SIG-M5 (cell line): ENCODE measurements at regions not wholly inside any gene's neighbourhood (a gene's known extent, or its start where the extent isn't known, plus 50 kb on each side); places are given as distances from the start of the nearest gene placed in this dataset.
"Not testable (repeated sequence)": the region's sequence is repeated elsewhere in the genome, so short reads cannot be mapped to it uniquely, and the experiment has no call there.

ENCODE experiments used
- DNase-seq: peaks from one replicate; lab custom pipeline; 2025; lab: John Stamatoyannopoulos, UW

- DNase-seq: no peak
Observed at GRCh38 chr15:92705764-92706163, 50.2 kb upstream of the FAM174B start.

- DNase-seq: no peak
Observed at GRCh38 chr15:92706201-92706600, 50.6 kb upstream of the FAM174B start.

GRCh38 chr15:92707880-92708551, 52.4 kb upstream of the FAM174B start:
- DNase-seq: no peak

GRCh38 chr15:92708635-92709034, 53.1 kb upstream of the FAM174B start:
- no peak for DNase-seq

GRCh38 chr15:92709110-92709790, 53.7 kb upstream of the FAM174B start:
- DNase-seq: no peak

GRCh38 chr15:92711457-92711831, 55.9 kb upstream of the FAM174B start:
- DNase-seq: no peak

GRCh38 chr15:92714077-92714476, 58.5 kb upstream of the FAM174B start:
- no peak for DNase-seq

GRCh38 chr15:92714477-92715401, 59.2 kb upstream of the FAM174B start:
- DNase-seq: no peak

GRCh38 chr15:92715758-92716157, 60.2 kb upstream of the FAM174B start:
- no peak for DNase-seq

GRCh38 chr15:92719021-92719420, 63.4 kb upstream of the FAM174B start:
- no peak for DNase-seq

GRCh38 chr15:92724144-92724543, 68.6 kb upstream of the FAM174B start:
- no peak for DNase-seq

- no peak for DNase-seq
Observed at GRCh38 chr15:92725171-92725570, 69.6 kb upstream of the FAM174B start.

GRCh38 chr15:92728266-92728665, 72.7 kb upstream of the FAM174B start:
- DNase-seq: no peak

- DNase-seq: no peak
Observed at GRCh38 chr15:92733090-92733933, 77.7 kb upstream of the FAM174B start.

- no peak for DNase-seq
Observed at GRCh38 chr15:92733934-92734521, 78.5 kb upstream of the FAM174B start.

- DNase-seq: not testable (repeated sequence)
Observed at GRCh38 chr15:92739246-92739645, 83.7 kb upstream of the FAM174B start.

- no peak for DNase-seq
Observed at GRCh38 chr15:92745845-92746271, 90.3 kb upstream of the FAM174B start.

- no peak for DNase-seq
Observed at GRCh38 chr15:92747047-92747446, 91.5 kb upstream of the FAM174B start.

- no peak for DNase-seq
Observed at GRCh38 chr15:92749216-92749615, 93.6 kb upstream of the FAM174B start.

- DNase-seq: no peak
Observed at GRCh38 chr15:92749946-92750345, 94.4 kb upstream of the FAM174B start.

GRCh38 chr15:92751528-92751927, 96.0 kb upstream of the FAM174B start:
- DNase-seq: no peak
